GM18517 (cell line): ENCODE measurements at regions not wholly inside any gene's neighbourhood (a gene's known extent, or its start where the extent isn't known, plus 50 kb on each side); places are given as distances from the start of the nearest gene placed in this dataset.
"Not testable (repeated sequence)": the region's sequence is repeated elsewhere in the genome, so short reads cannot be mapped to it uniquely, and the experiment has no call there.

Source experiments
- ATAC-seq: cut with Tn5 transposase; IDR thresholded peaks from one replicate; pipeline ENCODE4 v1.9.1; 2021; ENCODE audit warnings: mild to moderate bottlenecking, moderate library complexity; ENCODE audit not compliant: unreplicated experiment

DNA sequence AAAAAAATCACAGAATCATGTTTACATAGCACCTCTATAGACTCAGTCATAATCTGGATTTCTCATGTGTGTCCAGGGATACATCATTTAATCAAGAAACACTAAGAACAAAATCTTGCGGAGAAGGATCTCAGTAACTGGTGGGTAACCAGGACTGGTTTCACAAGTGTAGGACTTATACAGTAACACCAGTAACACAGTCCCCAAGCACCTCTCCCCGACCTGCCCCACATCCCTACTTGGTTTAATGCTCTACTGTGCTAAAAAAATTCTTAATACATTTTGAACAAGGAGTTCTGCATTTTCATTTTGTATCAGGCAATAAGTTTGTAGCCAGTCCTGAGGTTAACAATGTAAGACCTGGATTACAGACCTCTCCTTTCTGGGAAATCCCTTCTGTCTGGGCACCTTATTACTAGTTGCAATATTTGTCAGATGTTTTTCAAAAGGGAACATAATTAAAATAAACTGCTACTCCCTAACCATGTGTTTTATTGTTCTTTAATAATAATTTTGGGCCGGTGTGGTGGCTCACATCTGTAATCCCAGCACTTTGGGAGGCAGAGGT is 57.6 kb upstream of the BBX start:
- no peak for ATAC-seq

DNA sequence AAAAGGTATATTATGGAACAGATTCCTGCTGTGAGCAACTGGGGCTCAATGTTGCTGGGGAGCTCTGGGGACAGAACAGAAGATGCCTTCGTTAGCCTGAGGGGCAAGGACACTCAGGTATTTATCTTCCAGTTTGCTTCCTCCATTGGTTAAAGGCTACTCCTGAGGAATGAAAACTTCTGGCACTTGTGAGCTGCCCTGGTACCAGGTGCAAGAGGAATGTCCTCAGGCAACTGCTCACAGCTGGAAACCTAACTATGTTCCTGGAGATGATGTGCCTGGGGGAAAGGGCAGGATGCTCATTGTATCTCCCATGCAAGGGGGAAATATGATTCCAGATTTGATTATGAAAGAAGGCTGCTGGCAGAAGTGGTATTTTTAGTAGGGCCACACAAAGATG is 54.0 kb upstream of the BBX start:
- ATAC-seq: no peak

DNA sequence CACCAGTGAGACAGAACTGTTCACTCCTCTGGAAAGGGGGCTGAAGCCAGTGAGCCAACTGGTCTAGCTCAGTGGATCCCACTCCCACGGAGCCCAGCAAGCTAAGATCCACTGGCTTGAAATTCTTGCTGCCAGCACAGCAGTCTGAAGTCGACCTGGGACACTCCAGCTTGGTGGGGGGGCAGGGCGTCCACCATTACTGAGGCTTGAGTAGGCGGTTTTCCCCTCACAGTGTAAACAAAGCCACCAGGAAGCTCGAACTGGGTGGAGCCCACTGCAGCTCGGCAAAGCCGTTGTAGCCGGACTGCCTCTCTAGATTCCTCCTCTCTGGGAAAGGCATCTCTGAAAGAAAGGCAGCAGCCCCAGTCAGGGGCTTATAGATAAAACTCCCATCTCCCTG is 52.3 kb upstream of the BBX start:
- not testable (repeated sequence) for ATAC-seq
